HG03108 (cell line): ENCODE measurements at regions not wholly inside any gene's neighbourhood (a gene's known extent, or its start where the extent isn't known, plus 50 kb on each side); places are given as distances from the start of the nearest gene placed in this dataset.

Experiments
- ATAC-seq: cut with Tn5 transposase; IDR thresholded peaks from one replicate; pipeline ENCODE4 v1.9.1; 2021; ENCODE audit warnings: moderate library complexity; ENCODE audit not compliant: unreplicated experiment

DNA sequence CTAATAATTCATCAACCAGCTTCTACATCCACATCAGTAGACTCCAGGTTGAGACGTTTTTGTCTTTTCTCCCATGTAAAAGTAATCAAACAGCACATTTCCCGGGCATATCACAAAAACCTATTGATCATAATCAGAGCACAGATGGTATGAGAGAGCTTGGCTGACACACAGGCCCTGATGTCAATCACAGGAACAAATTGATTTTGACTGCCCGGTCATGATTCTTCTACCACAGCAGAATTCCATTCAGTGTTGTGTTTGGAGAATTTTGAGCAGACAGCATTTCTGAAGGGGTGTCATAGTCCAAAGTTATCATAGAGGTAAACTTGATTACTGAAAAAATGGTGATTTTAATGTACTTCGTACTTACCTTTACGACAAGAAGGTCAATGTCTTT is 351.1 kb downstream of the ZSWIM6 start:
- ATAC-seq: no peak

GRCh38 chr5:61683926-61684325 is 351.9 kb downstream of the ZSWIM6 start:
- ATAC-seq: no peak

DNA sequence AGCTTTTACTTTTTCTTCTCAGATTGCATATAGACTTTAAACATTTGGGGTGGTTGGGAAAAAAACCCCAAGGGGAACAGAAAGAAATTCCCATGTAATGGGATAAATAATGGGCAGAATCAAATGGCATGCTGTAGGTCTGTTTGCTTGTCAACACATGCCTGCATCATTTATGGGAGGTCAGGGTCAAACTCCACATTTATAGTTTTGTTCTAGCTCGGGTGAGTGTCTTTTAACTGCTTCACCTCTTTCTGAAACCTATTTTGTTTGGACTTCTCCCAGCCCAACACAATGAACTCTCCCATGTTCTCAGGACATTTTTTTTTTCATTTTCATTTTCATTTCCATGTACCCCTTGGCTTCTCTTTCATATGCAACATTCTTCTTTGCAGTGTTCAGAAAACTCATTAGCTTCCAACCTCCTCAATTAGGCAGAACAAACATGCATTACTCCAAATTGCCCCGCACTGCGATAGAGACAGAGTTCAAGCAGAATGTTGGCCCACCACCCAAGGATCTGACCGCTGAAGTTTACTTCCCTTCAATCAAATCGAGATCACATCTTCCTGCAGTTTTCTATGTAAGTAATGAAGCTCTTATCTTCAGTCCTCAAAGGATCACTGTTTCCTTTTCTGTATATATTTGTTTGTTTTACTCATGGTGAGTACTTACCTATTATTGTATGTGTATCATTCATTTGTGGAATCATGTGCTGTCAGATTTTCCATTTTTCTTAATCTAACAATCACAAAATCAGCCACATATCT is 354.6 kb downstream of the ZSWIM6 start:
- ATAC-seq: no peak

GRCh38 chr5:61687371-61687770 is 355.3 kb downstream of the ZSWIM6 start:
- ATAC-seq: no peak

DNA sequence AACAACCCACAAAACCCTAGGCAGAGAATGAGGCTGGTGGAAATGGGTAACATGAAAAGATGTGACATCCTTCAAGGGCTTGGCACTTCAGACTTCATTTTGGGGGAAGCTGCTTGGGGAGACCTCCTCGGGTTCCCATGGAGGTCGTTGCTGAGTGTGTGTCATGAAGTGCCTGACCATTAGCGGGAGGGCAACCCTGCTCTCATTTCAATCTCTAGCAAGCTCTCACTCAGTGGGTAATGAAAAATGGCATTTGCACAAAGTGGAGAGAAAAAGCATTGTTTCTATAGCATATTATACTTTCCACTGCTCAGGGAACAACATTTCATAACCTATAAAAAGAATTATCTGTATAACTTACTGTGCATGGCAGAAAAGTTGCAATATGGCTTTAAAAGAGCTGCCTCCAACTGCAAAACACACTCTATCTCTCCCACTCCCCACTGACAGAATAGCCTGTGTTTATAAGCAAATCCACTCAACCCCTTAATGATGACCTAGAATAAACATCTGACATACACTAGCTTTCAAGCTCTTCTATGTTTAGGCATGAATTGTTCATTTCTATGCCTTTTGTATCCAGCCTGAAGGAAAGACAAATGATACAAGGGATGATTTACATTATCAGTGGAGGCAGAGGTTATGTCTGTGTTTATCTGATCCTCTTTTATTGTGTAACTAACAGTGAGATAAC is 357.2 kb downstream of the ZSWIM6 start:
- ATAC-seq: no peak

GRCh38 chr5:61697809-61698558 is 365.9 kb downstream of the ZSWIM6 start:
- no peak for ATAC-seq

- ATAC-seq: peak; percentile 55
Measured at GRCh38 chr5:61701877-61702602, 370.0 kb downstream of the ZSWIM6 start.

- ATAC-seq: no peak
Measured at GRCh38 chr5:61702784-61703183, 370.7 kb downstream of the ZSWIM6 start.

DNA sequence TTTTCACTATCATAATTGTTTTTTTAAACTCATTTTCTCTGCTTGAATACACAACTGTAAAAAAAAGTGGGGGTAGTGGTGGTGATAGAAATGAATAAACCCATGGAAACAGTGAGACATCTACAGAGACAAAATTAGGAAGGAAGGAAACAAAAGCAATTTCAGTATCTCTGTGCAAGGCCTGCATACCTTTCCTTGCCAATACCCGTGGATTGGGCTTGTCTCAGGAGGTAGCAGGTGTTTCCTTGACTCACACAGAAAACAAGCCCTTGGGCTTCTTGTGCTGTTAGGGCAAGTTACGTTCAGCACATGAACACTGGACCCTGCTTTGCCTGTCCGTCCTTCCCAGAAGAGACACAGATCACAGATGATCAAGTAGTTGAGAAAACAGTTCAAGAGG is 372.2 kb downstream of the ZSWIM6 start:
- ATAC-seq: no peak

GRCh38 chr5:61706751-61707150 is 374.7 kb downstream of the ZSWIM6 start:
- no peak for ATAC-seq

DNA sequence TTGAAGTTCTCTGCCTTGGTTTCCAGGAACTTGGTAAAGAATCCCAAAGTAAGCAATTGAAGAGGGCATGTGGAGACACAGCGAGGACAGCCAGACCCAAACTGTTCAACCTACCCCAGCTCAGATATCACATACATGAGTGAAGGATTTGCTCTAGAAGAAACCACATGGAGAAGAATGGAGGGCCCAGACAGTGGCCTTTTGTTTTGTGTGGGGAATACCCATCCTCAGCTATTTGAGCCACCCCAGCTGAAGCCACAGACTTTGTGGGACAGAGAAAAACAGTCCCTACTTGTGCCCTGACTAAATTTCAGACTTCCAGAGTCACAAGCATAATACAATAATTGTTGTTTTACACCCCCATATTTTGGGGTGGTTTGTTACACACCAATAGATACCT is 387.1 kb downstream of the ZSWIM6 start:
- no peak for ATAC-seq

DNA sequence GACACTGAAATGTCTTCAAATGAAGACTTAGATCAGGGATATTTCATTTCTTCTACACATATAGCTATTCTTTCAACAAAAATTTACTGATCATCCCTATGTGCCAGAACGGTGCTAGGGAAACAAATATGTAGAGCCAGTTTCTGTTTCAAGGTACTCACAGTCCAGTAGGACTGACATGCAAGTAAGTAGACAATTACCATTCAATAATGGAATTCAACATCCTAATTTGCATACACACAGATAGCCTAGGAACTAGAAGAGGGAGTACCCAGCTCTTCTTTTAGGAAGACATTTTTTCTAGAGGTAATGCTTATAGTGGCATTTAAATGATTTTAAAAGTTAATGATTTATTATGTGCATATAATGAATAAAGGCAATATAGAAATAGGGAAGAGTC is 388.8 kb downstream of the ZSWIM6 start:
- ATAC-seq: no peak

DNA sequence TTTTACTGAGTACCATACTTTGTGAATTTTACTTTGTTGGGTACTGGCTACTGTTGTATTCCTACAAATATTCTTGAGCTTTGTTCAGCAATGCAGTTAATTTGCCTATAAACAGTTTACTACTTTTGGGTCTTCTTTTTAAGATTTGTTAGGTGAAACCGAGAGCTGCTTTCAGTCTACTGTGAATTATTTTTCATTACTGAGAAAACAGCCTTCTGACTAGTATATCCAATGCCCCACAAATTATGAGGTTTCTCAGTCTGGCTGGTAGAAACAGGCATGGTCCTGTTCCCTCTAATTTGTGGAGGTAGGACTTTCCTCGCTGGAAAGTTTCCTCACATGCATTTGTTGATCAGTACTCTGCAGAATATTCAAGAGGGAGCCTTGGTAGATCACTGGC is 392.0 kb downstream of the ZSWIM6 start:
- no peak for ATAC-seq

GRCh38 chr5:61728287-61728686 is 396.2 kb downstream of the ZSWIM6 start:
- no peak for ATAC-seq

DNA sequence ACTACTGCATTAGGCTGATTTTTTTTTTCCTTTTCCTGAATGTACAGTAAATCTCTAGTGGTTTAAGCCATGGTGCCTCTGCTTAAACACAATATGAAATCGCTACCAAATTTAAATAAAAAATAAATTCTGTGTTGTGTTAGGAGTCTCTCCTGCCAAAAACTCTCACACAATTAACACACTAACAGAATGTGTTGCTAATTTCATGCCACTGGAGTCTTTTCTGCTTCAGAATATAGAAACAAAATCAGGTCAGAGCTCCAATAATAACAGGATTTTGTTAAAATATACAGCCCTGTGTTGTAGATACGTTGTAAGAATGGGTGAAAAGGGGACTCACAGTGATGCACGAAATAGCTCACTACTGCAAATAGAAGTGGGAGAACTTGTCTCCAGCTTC is 398.8 kb downstream of the ZSWIM6 start:
- no peak for ATAC-seq

- ATAC-seq: no peak
Measured at GRCh38 chr5:61731267-61731945, 399.3 kb downstream of the ZSWIM6 start.

DNA sequence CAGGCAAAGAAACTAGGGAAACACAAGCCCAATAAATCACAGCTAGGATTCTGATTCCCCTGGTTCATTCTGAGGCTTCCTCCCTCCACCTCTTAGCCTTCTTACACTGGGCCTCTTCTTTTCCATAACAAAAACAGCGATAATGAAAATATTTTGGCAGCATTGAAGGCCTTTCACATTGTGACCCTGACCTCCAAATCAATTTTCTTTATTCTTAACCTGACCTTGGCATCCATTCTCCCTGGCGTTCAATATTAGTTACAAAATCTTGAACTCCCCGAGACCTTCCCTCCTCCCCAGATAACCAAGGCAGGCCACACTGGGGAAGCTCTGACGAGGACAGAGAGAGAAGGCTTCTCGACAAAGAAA is 399.9 kb downstream of the ZSWIM6 start:
- ATAC-seq: no peak

- ATAC-seq: no peak
Measured at GRCh38 chr5:61732369-61732768, 400.3 kb downstream of the ZSWIM6 start.

DNA sequence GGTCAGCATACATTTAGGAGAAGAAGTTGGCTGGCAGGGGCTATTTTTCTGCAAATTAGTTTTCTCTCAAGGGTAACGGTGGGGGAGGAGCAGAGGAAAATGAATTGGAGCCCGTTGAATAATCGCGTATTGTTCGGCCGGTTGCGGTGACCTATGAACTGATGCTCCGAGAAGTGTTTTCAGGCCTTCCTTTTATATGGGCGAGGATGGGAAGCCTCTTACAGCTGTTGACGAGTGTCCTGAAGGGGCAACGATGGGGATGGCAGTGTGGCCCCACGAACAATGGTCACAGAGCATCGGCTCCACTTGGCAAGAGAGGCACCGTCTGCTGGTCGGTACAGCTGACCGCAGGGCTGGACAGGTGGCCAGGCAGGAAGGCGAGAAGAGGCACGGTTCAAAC is 400.7 kb downstream of the ZSWIM6 start:
- no peak for ATAC-seq

- no peak for ATAC-seq
Measured at GRCh38 chr5:61734001-61734400, 401.9 kb downstream of the ZSWIM6 start.

- no peak for ATAC-seq
Measured at GRCh38 chr5:61734966-61735365, 402.9 kb downstream of the ZSWIM6 start.
